Effector CD4-positive, alpha-beta T cell (primary cell): ENCODE measurements at regions not wholly inside any gene's neighbourhood (a gene's known extent, or its start where the extent isn't known, plus 50 kb on each side); places are given as distances from the start of the nearest gene placed in this dataset.

Experiments used
- DNase-seq: peaks from one replicate; pipeline ENCODE4 v3.0.0-alpha.2; 2020

GRCh38 chr2:219692521-219692920 lies 65.1 kb downstream of the SLC4A3 start:
- no peak for DNase-seq

GRCh38 chr2:219695145-219695709 lies 67.8 kb downstream of the SLC4A3 start:
- no peak for DNase-seq

GRCh38 chr2:219697811-219698747 lies 70.6 kb downstream of the SLC4A3 start:
- DNase-seq = no peak

GRCh38 chr2:219698748-219699439 lies 71.5 kb downstream of the SLC4A3 start:
- DNase-seq = no peak

- no peak for DNase-seq
These were observed 72.0 kb downstream of the SLC4A3 start for GRCh38 chr2:219699440-219699821.

- DNase-seq = no peak
These were observed 74.6 kb downstream of the SLC4A3 start for GRCh38 chr2:219701847-219702634.

GRCh38 chr2:219702796-219703545 lies 75.5 kb downstream of the SLC4A3 start:
- no peak for DNase-seq

GRCh38 chr2:219704878-219705277 lies 77.4 kb downstream of the SLC4A3 start:
- DNase-seq = no peak

- DNase-seq = no peak
These were observed 79.4 kb downstream of the SLC4A3 start for GRCh38 chr2:219706823-219707281.

GRCh38 chr2:219707496-219708285 lies 80.3 kb downstream of the SLC4A3 start:
- DNase-seq = no peak

- DNase-seq = no peak
These were observed 81.9 kb downstream of the SLC4A3 start for GRCh38 chr2:219709331-219709761.

- no peak for DNase-seq
These were observed 85.7 kb downstream of the SLC4A3 start for GRCh38 chr2:219713110-219713509.

- no peak for DNase-seq
These were observed 87.4 kb downstream of the SLC4A3 start for GRCh38 chr2:219714681-219715400.

- no peak for DNase-seq
These were observed 90.6 kb downstream of the SLC4A3 start for GRCh38 chr2:219718066-219718465.

- no peak for DNase-seq
These were observed 92.1 kb downstream of the SLC4A3 start for GRCh38 chr2:219719521-219719920.

GRCh38 chr2:219720956-219721355 lies 93.5 kb downstream of the SLC4A3 start:
- no peak for DNase-seq

- DNase-seq = no peak
These were observed 94.9 kb downstream of the SLC4A3 start for GRCh38 chr2:219722276-219722879.

GRCh38 chr2:219723311-219723710 lies 95.9 kb downstream of the SLC4A3 start:
- no peak for DNase-seq

GRCh38 chr2:219724628-219725027 lies 97.2 kb downstream of the SLC4A3 start:
- no peak for DNase-seq

GRCh38 chr2:219726916-219727315 lies 99.5 kb downstream of the SLC4A3 start:
- DNase-seq = no peak
